WI38 (cell line): ENCODE measurements at regions not wholly inside any gene's neighbourhood (a gene's known extent, or its start where the extent isn't known, plus 50 kb on each side); places are given as distances from the start of the nearest gene placed in this dataset.

Source experiments
- H3K4me3 ChIP-seq: 2 replicates; pipeline ENCODE4 v1.5.1; 2011; ENCODE audit warnings: low read depth, mild to moderate bottlenecking, control low read depth, low read length
- CTCF ChIP-seq: IDR thresholded peaks from 2 replicates; pipeline ENCODE4 v1.5.1; 2012; ENCODE audit warnings: low read depth, mild to moderate bottlenecking, control low read depth, low read length

- TF ChIP-seq CTCF, result no peak
- no peak overlapping the region for H3K4me3 ChIP-seq
Measured at GRCh38 chr5:166050531-166050930, 2240.9 kb upstream of the WWC1 start.

- no peak for TF ChIP-seq CTCF
Measured at GRCh38 chr5:166058660-166059059, 2232.8 kb upstream of the WWC1 start.

GRCh38 chr5:166062094-166062493, 2229.4 kb upstream of the WWC1 start:
- no peak for TF ChIP-seq CTCF
- H3K4me3 ChIP-seq, result no peak overlapping the region

More at GRCh38 chr5:166058660-166059059, 2232.8 kb upstream of the WWC1 start:
- H3K4me3 ChIP-seq, result no peak overlapping the region

- H3K4me3 ChIP-seq, result no peak overlapping the region
- no peak for TF ChIP-seq CTCF
Measured at GRCh38 chr5:166062719-166063118, 2228.7 kb upstream of the WWC1 start.

GRCh38 chr5:166063261-166063660, 2228.2 kb upstream of the WWC1 start:
- no peak for TF ChIP-seq CTCF
- H3K4me3 ChIP-seq, result no peak overlapping the region

GRCh38 chr5:166068547-166069335, 2222.7 kb upstream of the WWC1 start:
- no peak overlapping the region for H3K4me3 ChIP-seq
- no peak for TF ChIP-seq CTCF

GRCh38 chr5:166073901-166074581, 2217.4 kb upstream of the WWC1 start:
- H3K4me3 ChIP-seq, result no peak overlapping the region
- TF ChIP-seq CTCF, result no peak
